Activated naive CD4-positive, alpha-beta T cell treated with Interleukin-2 at 50 U/mL for 16 hours (primary cell): ENCODE measurements at regions not wholly inside any gene's neighbourhood (a gene's known extent, or its start where the extent isn't known, plus 50 kb on each side); places are given as distances from the start of the nearest gene placed in this dataset.
A peak's percentile ranks its signal among the peaks of the same experiment; 100 is the strongest.

ENCODE experiments used
- DNase-seq: peaks from one replicate; pipeline ENCODE4 v3.0.0-alpha.2; 2020

DNA sequence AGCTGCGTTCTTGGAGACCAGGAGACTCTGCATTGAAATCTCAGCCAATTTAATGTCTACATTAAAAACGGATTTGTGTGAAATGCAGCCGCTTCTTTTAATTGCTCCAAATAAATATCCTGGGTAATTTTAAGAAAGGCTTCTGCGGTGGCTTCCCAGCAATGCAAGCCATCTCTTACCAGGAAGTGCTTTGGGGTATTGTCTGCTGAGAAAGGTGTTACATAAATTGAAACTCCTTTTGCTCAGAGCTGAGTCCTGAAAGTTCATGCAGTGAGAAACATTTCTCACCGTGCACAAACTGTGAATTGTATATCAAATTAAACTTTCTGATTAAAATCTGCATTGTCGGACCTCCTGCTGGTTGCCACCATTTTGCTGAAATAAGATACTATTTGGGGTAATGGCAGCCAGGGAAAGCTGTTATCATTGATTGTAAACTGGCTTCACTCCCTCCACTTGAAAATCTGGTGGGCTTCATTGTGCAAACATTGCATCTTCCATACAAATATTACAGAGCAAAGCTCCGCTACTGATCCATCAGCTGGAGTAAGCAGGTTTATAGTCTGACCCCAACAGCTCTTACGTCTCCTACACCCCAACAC is 59.5 kb downstream of the ZIC5 start:
- DNase-seq = peak; percentile 20

DNA sequence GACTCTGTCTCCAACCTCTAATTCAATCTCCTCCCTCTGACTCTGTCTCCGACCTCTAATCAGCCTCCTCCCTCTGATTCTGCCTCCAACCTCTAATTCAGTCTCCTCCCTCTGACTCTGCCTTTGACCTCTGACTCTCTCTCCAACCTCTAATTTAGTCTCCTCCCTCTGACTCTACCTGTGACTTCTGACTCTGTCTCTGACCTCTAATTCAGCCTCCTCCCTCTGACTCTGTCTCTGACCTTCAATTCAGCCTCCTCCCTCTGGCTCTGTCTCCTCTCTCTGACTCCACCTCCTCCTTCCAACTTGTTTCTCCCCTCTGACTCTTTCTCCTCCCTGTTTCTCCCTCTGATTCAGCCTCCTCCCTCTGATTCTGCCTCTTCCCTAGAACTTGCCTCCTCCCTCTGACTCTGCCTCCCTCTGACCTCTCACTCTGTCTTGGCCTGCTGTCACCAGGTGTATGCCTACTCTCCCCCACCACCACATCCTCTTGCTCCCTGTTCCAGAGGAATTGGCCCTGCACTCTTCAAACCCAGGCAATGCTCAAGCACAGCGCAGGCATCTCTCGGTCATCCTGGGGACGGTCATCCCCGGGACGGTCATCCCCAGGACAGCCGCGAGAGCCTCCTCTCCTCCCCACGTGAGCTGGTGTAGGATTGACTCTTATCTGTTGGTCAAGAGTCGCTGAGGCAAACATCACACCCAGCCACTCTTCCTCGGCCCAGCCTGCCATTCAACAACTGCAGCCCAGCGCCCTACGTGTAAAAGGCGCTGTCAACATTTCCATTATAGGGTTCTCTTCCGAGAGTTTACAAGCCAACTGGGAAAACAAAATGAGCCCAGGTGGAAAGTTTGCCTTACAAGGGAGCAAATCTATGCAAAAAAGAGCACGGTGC is 60.2 kb downstream of the ZIC5 start:
- DNase-seq = no peak

DNA sequence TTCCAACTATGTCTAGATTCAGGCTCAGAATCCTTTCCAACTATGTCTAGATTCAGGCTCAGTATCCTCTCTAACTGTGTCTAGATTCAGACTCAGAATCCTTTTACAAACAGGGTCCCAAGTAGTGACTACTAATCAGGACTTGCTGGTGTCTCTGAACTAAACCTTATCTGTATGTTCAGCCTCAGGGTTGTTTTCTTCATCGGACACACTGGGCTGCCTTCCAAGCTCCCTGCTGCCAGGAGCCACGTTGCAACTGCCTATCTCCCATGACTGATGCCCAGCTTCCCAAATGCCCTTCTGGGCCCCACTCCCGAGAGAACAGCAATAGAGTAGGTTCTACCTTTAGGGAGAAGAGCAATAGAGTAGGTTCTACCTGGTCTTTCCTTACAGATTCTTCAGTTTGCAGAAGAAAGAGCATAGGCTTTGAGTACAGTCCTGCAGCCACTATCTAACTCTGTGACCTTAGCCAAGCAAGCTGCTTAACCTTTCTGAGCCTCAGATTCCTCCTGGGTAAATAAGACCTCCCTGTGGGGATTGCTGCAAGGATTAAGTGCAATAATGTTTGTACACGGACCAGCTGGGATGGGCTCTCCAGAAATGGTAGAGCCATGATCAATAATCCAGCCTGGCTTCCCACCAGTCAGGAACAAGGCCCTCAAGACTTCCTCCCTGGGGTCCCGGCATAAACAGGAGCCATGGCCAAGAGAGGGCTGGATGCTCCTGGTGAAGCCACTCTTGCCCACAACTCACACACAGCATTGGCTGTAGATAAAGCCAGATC is 61.5 kb downstream of the ZIC5 start:
- DNase-seq = no peak

- DNase-seq = no peak
These were observed 62.3 kb downstream of the ZIC5 start for GRCh38 chr13:99909097-99909835.

GRCh38 chr13:99908140-99908803 is 63.3 kb downstream of the ZIC5 start:
- no peak for DNase-seq

GRCh38 chr13:99907627-99908026 is 63.9 kb downstream of the ZIC5 start:
- DNase-seq = no peak

DNA sequence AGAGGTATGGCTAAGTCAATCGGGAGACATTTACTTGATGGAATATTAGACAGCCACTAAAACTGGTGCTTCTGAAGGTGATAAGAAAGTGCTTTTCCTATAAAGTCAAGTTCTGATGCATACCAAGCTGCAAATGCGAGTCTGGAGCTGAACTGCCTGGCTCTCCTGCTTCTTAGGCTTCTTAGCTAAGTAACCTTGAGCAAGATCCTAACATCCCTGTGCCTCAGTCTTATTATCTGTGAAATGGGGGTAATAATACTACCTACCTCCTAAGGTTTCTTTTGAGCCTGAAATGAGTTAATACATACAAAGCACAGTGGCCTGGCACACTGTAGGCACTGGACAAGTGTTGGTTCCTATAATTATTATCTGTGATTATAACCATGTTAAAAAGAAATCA is 64.5 kb downstream of the ZIC5 start:
- DNase-seq = no peak

DNA sequence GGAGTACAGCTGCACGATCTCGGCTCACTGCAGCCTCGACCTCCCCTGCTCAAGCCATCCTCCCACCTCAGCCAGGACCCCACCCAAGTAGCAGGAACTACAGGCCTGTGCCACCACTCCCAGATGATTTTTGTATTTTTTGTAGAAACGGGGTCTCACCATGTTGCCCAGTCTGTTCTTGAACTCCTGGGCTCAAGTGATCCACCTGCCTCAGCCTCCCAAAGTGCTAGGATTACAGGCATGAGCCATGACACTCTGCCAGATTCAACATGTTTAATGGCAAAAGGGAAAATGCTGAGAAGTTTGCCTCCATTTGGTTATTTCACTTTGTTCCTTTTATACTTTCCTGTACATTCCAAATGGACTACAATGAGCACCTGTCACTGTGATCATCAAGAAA is 65.8 kb downstream of the ZIC5 start:
- DNase-seq = no peak

GRCh38 chr13:99905224-99905623 is 66.3 kb downstream of the ZIC5 start:
- DNase-seq = no peak

GRCh38 chr13:99903140-99903539 is 68.4 kb downstream of the ZIC5 start:
- no peak for DNase-seq

GRCh38 chr13:99902657-99903056 is 68.9 kb downstream of the ZIC5 start:
- no peak for DNase-seq

DNA sequence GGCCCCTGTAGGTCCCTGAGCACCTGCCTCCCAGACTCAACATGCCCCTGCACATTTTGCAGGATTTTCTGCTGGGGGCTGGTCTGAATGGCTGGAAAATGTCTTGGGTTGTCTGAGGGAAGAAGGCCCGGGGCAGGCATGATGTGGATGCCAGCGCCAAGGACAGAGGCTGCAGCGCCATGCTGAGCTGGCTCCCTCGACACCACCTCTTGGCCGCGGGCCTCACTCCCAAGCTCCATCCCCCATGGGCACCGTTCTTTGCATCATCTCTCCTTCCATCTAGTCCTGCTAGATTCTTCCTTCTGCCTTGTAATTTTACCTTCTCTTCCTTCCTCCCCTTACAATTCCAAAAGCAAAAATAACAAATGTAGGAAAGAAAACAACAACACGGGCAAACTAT is 70.6 kb downstream of the ZIC5 start:
- no peak for DNase-seq

- no peak for DNase-seq
These were observed 73.1 kb downstream of the ZIC5 start for GRCh38 chr13:99898421-99898820.

DNA sequence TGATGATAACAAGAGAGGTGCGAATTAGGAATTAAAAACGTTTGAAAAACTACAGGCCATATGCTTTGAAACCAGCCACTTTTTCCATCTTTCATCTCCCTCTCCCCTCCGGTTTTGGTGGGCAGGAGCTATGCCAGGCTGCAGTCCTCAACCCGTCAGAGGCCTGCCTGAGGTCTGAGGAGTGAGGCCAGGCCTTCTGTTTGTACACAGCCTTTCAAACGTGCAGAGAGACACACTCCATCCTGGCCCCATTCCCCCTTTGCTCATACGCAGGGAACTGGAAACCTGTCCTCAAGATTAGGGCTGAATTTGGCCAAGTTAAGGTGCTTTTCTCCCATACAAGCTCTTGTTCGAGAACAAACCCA is 74.5 kb downstream of the ZIC5 start:
- no peak for DNase-seq

DNA sequence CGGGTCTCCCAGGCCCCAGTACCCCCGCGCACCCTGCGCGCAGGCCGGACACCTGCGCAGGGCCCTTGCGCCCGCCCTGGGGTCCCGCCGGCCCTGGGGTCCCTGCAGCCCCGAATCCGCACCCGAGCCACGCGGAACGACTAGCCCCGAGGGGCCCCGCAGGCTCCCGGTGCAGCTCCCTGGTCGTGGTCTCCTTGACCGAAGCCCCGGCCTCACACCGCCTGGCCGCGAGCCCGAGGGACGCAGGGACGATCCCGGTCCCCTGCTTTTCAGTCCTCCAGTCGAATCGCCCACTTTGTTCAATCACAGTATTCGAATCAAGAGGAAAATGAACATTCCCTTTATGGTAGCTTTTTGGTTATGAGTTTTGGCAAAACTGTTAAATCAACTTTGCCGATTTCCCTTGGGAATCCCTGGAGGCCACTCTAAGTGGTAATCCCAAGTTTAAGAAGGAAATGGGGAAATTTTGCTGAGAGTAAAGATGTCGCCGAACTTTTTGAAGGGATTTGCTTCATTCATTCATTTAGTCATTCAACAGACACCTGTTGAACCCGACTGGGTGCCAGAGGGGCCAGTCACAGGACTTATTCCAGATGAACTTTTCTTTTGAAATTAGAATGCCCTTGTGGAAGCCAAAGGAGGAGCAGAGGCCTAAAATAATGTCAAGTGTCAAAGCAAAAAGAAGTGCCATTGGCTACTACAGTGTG is 75.0 kb downstream of the ZIC5 start:
- no peak for DNase-seq

- DNase-seq = no peak
These were observed 75.9 kb downstream of the ZIC5 start for GRCh38 chr13:99895444-99896368.

GRCh38 chr13:99894840-99895443 is 76.6 kb downstream of the ZIC5 start:
- no peak for DNase-seq

- DNase-seq = no peak
These were observed 77.3 kb downstream of the ZIC5 start for GRCh38 chr13:99894105-99894839.

GRCh38 chr13:99893567-99893966 is 78.0 kb downstream of the ZIC5 start:
- DNase-seq = no peak
